Cardiac muscle cell (in vitro differentiated cells and primary cell): ENCODE measurements at regions not wholly inside any gene's neighbourhood (a gene's known extent, or its start where the extent isn't known, plus 50 kb on each side); places are given as distances from the start of the nearest gene placed in this dataset.

Experiments
- DNase-seq, 2 donors: peaks; one replicate each; pipeline versions ENCODE4 v3.0.0 to v3.0.0-alpha.2; 2010 to 2017; ENCODE audit warnings: low read depth in 1 of 2, low spot score in 1 of 2
- H3K27ac ChIP-seq: fragments of 200-600 bp; sonication (generic); 2 replicates; pipeline ENCODE4 v1.5.1; 2016
- H3K27me3 ChIP-seq: fragments of 200-600 bp; sonication (generic); 2 replicates; pipeline ENCODE4 v1.6.0; 2016; ENCODE audit warnings: control low read depth
- H3K36me3 ChIP-seq: fragments of 200-600 bp; sonication (generic); 2 replicates; pipeline ENCODE4 v1.5.1; 2016; ENCODE audit warnings: control low read depth
- H3K4me1 ChIP-seq: fragments of 200-600 bp; sonication (generic); 2 replicates; pipeline ENCODE4 v1.8.1; 2017; ENCODE audit warnings: low read depth, mild to moderate bottlenecking, mixed run types
- H3K4me3 ChIP-seq: fragments of 200-600 bp; sonication (generic); 2 replicates; pipeline ENCODE4 v1.5.1; 2016; ENCODE audit warnings: mild to moderate bottlenecking
- H3K9me3 ChIP-seq: fragments of 200-600 bp; sonication (generic); 2 replicates; pipeline ENCODE4 v1.5.1; 2017; ENCODE audit warnings: low read depth, mild to moderate bottlenecking, control low read depth
- CTCF ChIP-seq: IDR thresholded peaks from 2 replicates; pipeline ENCODE4 v1.5.1; 2012; ENCODE audit warnings: low read depth, mild to moderate bottlenecking, low read length

GRCh38 chr12:107320929-107321631, 227.7 kb upstream of the CRY1 start:
- peak overlapping the region; percentile 48 for H3K4me3 ChIP-seq
- H3K27me3 ChIP-seq, result peaks cover 89% of the 10 kb centered on the region
- DNase-seq, result peak; percentile 23 to 30
- H3K9me3 ChIP-seq, result no peaks in the 10 kb centered on the region
- no peak for TF ChIP-seq CTCF
- no peak overlapping the region for H3K27ac ChIP-seq
- H3K4me1 ChIP-seq, result peaks cover 6% of the 10 kb centered on the region
- H3K36me3 ChIP-seq, result no peaks in the 10 kb centered on the region

- Histone ChIP-seq H3K27me3 (peaks cover 85% of the 10 kb centered on the region), H3K27ac (no peak overlapping the region), H3K36me3 (no peaks in the 10 kb centered on the region), H3K9me3 (no peaks in the 10 kb centered on the region), H3K4me1 (peaks cover 6% of the 10 kb centered on the region), H3K4me3 (no peak overlapping the region)
- no peak for DNase-seq
- no peak for TF ChIP-seq CTCF
Observed at GRCh38 chr12:107322063-107322462, 228.7 kb upstream of the CRY1 start.

GRCh38 chr12:107325075-107325608, 231.8 kb upstream of the CRY1 start:
- no peak overlapping the region for H3K4me3 ChIP-seq

GRCh38 chr12:107326237-107326636, 232.9 kb upstream of the CRY1 start:
- Histone ChIP-seq H3K9me3 (no peaks in the 10 kb centered on the region), H3K27me3 (peaks cover 53% of the 10 kb centered on the region), H3K36me3 (no peaks in the 10 kb centered on the region), H3K27ac (no peak overlapping the region), H3K4me3 (no peak overlapping the region), H3K4me1 (no peaks in the 10 kb centered on the region)
- no peak for DNase-seq
- TF ChIP-seq CTCF, result no peak

More at GRCh38 chr12:107325075-107325608, 231.8 kb upstream of the CRY1 start:
- Histone ChIP-seq H3K27me3 (peaks cover 64% of the 10 kb centered on the region), H3K27ac (no peak overlapping the region), H3K9me3 (no peaks in the 10 kb centered on the region), H3K4me1 (peaks cover 6% of the 10 kb centered on the region), H3K36me3 (no peaks in the 10 kb centered on the region)
- no peak for TF ChIP-seq CTCF
- DNase-seq, result no peak

- Histone ChIP-seq H3K9me3 (no peaks in the 10 kb centered on the region), H3K4me1 (no peaks in the 10 kb centered on the region), H3K27me3 (peaks cover 38% of the 10 kb centered on the region), H3K4me3 (no peak overlapping the region), H3K36me3 (no peaks in the 10 kb centered on the region), H3K27ac (no peak overlapping the region)
- TF ChIP-seq CTCF, result no peak
- DNase-seq, result no peak
Observed at GRCh38 chr12:107327651-107328182, 234.4 kb upstream of the CRY1 start.
